SU-DHL-6 (cell line): ENCODE measurements at regions not wholly inside any gene's neighbourhood (a gene's known extent, or its start where the extent isn't known, plus 50 kb on each side); places are given as distances from the start of the nearest gene placed in this dataset.

Experiments
- CTCF ChIP-seq: fragments of 200-600 bp; sonication (generic); IDR thresholded peaks from one replicate; pipeline ENCODE4 v1.5.1; 2017; ENCODE audit warnings: antibody characterized with exemption, mild to moderate bottlenecking, low read length, moderate library complexity; ENCODE audit not compliant: insufficient read depth, poor library complexity, severe bottlenecking
- EZH2phosphoT487 ChIP-seq: fragments of 200-600 bp; sonication (generic), shearing (Covaris generic); conservative IDR thresholded peaks from 2 replicates; pipeline ENCODE4 v1.6.1; 2018; ENCODE audit warnings: mild to moderate bottlenecking, antibody characterized with exemption, low read length, moderate library complexity, mixed read lengths

- no peak for TF ChIP-seq CTCF
- no peak for TF ChIP-seq EZH2phosphoT487
Observed at GRCh38 chr2:142754182-142754581, 123.3 kb upstream of the KYNU start.
